Activated T-cell treated with anti-CD3 and anti-CD28 coated beads, Interleukin-2, amount 50 U/mL, for 48 hours (primary cell): ENCODE measurements at regions not wholly inside any gene's neighbourhood (a gene's known extent, or its start where the extent isn't known, plus 50 kb on each side); places are given as distances from the start of the nearest gene placed in this dataset.
"Not testable (repeated sequence)": the region's sequence is repeated elsewhere in the genome, so short reads cannot be mapped to it uniquely, and the experiment has no call there.

Experiments used
- DNase-seq, 2 experiments: peaks; one replicate each; pipeline ENCODE4 v3.0.0-alpha.2; 2020

DNA sequence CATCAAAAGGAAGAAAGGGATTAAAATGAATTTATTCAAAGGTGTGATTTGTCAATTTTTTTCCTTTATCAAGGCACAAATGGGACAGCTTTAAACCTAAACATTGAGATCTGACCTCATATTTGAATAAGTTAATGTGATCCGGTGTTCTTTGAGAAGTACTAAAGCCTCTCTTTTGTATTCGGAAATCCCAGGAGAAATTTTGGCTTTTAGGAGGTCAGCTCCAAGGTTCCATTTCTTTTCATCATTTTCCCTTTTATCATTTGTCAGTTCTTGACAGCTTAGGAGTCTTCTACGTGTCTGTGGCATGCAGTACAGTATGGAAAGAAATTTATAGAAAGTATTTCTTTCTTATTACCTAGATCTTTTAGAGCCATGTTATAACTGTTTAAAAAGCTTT is 873.4 kb upstream of the CDH8 start:
- DNase-seq: no peak

DNA sequence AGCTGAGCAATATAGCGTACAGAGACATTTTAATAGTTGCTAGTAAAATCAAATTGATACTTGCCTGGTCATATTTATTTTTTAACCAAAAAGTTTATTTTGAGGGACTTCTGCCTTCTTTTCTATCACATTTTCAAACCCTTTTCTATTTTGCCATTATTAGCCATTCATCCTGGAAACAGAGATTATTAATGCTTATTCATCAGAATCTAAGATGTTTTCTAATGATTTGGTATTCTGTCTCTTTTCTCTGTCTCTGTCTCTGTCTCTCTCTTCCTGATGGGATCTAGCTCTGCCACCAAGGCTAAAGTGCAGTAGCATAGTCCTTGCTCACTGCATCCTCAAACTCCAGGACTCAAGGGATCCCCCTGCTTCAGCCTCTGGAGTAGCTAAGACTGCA is 871.3 kb upstream of the CDH8 start:
- DNase-seq: no peak

DNA sequence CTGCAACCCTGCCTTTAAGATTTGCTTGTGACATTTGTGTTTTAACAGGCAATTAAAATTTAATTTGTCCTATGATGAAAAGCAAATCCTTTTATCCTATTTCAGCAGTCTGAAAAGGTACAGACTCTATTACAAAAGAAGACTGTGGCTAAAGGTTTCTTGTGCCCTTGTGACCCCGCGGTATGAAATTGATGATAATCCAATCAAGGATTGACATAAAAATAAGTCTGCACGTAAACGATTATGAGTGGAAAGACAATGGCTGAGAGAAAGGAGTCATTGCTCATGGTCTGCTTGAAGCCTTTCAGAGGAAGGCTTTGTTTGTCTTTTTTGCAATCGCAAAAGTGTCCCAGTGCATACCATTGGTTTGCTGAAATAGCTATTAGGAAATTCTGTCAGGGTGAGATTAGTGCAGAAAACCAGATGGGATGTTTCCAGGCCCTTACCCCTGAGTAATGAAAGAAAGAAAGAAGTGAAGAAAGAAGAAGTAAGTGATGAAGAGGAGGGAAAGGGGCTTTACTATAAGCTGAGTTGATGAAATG is 867.8 kb upstream of the CDH8 start:
- no peak for DNase-seq

DNA sequence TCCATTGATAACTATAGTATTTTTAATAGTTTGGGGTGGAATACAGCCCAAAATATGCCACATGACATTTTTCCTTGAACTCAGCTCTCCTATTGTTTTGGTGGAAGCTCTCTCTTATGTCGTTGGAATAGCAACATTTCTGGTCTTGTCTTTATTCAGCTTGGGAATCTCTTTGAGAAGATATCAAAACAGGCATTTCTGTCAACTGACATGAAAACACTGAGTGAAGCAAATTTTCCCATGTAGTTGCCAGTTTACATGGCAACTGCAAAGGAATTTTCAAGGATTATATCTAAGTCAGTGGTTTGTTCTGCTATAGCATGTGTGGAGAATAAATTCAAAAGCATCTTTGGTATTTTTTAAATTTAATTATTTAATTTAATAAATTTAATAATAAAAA is 863.5 kb upstream of the CDH8 start:
- no peak for DNase-seq

DNA sequence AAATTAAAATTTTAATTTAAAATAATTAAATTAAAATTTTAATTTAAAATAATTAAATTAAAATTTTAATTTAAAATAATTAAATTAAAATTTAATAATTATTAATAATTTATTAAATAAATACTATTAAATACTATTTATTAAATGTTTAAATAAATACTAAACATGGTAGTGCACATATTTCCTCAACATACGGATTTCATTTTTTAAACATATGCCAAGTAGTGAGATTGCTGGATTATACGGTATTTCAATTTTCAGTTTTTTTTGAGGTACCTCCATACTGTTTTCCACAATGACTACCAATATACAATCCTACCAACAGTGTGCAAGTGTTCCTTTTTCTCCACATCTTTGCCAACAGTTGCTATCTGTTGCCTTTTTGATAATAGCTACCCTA is 852.9 kb upstream of the CDH8 start:
- no peak for DNase-seq

DNA sequence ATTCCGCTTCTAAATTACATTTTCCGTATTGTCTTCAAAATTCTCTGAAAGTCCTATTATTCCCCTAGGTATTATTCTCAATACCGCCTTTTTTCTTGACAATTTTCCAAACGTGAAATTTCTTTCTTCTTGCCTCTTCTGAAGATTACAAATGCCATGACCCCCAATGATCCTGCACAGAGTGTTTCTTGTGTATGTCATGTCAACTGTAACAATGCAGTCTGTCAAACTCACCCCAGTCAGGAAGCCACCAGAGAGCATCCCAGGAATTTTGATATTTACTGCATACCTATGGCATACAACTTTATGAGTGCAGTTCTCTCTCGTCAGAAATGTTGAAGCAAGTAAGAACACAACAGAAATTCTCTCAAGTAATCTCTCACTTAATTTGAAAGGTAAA is 847.3 kb upstream of the CDH8 start:
- no peak for DNase-seq

DNA sequence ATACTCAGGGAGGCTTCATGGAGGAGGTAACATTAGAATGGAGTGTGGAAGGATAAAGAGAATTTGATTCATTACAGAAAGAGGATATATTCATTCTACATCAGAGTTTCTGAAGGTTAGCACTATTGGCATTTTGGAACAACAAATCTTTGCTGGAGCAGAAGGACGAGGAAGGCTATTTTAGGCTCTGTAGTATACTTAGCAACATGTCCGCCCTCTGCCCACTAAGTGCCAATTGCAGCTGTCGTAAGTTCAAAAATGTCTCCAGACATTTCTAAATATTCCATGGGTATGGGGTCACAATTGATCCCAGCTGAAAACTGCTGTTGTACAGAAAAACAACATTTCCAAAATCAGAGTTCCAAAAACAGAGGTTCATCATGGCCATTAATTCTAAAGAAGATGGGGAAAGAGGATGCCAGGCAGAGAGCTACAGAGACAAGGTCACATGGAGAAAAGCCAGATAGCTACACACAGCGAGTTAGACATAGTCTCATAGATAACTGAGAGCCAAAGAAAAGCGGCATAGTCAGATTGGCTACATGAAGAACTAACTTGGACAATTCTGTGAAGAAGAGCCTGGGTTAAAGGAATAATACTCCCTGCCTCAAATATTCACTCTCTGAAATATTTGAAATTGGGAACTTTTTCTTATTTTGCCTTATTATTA is 846.4 kb upstream of the CDH8 start:
- DNase-seq: no peak

DNA sequence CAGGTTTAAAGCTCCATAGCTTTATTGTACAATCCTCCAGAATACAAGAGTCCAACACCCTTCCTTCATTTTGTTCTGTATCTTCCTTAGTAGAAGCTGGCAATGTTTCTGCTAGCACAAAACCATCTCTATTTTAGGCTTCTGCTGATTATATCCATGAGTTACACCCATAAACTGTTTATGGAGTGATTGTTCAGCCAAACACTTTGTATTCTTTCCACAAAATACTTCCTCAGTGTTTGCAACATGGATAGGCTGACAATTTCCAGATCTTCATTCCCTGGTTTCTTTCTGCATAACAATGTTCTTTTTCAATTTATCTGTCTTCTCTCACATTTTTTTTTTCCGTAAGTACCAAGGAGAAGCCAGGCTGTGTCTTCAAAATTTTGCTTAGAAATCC is 839.9 kb upstream of the CDH8 start:
- DNase-seq: no peak

DNA sequence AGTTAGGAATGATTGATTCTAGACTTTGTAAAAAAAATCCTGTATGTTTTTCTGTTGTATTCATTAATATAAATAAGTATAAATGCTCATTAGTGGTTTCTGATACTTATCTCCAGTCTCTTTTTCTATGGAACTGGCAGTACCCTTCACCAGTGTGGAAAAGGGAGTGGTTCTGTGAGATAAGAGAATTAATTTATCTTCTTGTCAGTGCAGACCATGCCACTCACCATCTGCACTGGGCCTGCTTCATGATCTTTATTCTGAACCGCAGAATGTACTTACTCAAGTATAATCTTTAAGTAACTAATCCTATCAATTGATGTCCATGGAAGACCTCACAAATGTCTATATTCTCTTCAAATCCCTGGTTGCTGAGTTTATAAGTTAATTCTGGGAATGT is 836.1 kb upstream of the CDH8 start:
- DNase-seq: no peak

DNA sequence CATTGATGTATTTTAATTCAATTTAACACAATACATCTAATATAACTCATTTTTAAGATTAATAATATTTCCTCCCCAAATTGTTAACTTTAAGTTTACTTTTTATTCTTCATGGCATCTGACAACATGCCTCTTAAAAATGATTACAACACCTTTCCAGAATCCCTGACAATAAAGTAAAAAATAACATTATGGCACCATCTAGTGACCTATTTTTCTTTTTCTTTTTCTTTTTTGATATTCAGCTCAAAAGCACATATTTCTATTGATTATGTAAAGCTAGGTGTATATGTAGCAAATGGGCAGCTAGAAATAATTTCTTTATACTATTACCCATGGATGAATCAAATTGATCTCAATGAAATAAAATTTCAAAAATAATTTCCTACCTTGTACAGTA is 834.3 kb upstream of the CDH8 start:
- DNase-seq: no peak

DNA sequence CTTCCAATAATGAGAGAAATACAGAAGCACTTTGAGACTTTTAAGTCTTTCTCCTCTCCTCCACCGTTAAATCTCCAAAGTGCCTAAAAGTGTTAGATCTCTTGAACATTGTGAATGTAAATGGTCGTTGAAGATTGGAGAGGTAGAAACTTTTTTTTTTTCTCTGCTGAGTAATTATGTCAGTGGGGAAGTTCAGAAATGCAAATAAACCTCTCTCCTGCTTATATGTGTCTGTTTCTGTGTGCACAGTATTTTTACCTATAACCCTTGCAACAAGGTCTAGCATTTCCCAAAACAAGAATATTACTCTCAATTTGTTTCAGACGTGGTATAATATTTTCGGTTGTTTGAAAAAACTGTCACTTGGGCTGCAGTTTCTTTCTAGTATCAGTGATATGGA is 833.6 kb upstream of the CDH8 start:
- no peak for DNase-seq

DNA sequence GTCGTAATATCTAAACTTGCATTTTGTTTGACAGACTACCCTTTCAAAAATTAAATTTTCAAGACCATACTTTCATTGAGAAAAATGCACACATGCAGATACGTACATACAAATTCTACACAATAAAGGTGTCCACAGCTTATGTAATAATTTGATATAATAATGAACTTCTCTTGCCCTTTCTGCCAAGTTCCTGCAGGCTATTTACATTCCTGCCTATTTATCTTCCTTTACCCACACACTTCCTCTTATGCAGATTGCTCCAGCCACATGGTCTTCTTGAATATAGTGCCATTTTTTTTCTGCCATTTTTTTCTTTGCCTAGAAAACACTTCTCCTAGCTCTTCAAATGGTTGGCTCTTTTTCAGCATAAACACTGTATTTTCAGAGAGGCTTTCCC is 826.9 kb upstream of the CDH8 start:
- no peak for DNase-seq

DNA sequence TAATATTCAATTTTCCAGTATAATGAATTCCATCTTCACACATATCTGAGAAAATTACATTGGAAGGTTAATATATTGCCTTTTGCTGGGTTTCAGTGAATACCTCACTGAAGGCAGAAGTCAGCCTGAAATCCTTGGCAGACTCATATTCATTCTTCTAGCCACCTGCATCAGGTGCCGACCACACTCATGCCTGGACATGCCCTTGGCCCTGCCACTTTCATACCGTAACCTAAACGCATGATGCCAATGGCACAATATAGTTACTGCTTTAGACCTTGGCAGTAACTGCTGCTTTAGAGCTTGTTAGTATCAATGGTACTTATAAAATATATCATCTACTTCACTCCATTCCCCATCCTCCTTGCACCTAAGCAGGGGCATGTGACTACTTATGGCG is 817.6 kb upstream of the CDH8 start:
- DNase-seq: no peak

DNA sequence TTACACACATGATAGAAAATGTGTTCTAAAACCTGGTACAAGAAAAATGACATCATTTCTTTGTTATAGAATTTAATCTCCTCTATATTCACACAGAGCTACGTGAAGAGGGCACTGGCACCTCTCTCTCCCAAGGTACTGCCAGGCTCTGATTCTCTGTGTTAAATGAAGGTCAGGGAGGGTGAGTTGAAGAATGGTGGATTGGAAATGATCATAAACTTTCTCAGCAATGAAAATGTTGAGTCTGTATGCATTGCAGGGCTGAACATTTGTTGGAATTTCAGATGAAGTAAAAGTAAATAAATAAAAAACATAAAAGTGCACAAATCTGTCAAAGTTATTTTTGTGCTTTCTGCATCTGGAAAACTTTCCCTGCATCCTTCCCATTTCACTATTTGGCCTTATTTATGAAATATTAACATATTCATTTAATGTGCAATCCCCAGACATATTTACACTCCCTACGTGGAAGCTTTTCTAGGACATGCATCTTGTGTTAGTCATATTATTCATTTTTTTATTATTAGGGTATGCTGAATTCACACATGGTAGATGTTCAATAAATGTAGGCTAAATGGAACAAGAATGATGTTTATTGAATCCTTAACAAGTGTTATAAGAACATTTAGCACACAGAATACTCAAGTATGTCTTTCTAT is 810.3 kb upstream of the CDH8 start:
- DNase-seq: no peak

DNA sequence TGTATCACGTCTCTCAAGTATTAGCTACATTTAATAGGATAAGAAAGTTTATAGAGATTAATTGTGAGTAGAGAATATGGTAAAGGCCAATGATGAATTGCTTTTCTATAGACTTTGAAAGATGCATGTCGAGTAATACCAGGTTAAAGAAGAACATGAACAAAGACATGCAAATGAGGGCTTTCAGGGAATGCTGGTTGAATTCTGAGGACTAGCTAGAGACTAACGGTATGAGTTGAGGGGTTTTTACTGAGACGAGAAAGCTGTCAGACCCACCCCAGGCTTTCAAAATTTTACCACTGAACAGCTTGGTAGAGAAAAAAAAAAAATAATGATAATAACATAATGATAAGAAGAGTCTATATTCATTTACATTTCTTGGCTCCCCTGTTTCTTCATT is 796.0 kb upstream of the CDH8 start:
- no peak for DNase-seq

DNA sequence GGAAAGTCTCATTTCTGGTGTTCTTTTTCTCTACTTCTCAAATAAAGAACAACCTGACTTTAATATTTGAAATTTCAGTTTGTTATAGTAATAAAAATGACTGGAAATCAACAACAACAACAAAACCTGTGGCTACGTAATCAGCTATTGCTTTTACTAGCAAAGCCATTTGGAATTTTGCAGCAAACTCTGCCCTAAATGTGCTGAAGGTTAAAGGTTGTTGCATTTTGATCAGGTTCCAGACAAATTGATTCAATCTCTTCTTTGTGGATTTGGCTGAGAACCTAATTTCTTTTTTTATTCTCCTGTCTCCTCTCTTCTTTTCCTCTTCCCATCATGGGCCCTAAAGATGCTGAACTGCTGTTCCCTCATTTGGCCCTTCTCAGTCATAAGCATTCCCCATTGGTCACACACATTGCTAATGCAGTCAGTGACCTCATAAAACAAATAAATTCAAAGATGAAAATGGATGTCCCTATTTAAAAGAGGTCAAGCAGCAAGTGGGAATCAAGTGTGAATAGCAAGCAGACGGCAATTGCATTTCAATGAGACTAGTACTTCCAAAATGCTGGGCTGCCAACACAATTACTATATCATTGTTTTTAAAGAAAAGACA is 795.1 kb upstream of the CDH8 start:
- no peak for DNase-seq

DNA sequence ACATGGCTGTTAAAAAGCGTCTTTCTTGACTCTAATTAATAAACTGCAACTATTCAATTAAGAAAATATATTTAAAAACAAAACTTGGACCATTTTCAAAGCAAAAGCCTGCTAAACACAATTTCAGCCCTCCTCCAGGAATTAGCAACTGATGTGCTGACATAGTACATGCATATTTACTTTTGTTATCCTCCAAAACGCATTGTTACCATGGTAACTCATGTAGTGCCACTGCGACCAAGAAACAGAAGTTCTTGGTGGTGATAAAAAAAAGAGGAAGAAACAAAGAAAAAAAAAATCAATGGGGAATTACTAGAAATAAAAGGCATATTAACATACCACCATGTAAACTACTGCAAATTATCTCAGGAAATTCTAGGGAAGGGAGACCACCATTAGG is 793.4 kb upstream of the CDH8 start:
- no peak for DNase-seq

DNA sequence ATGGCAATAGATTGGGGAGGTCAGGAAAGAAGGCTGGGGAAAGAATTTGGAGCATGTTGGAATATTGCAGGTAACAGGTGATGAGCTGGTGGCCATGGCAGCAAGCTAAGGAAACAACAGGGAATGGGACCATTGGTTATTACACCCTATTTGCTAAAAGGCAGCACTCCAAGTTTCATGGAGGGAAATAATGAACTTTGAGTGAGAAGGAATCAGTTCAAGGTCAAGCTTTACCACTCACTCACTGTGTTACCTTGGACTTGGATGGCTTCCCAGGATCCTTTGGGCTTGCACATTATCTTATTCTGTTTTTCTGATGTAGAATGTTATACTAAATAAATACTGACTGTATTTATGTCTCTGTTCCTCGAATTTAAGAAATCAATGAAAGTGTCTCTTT is 792.8 kb upstream of the CDH8 start:
- no peak for DNase-seq

DNA sequence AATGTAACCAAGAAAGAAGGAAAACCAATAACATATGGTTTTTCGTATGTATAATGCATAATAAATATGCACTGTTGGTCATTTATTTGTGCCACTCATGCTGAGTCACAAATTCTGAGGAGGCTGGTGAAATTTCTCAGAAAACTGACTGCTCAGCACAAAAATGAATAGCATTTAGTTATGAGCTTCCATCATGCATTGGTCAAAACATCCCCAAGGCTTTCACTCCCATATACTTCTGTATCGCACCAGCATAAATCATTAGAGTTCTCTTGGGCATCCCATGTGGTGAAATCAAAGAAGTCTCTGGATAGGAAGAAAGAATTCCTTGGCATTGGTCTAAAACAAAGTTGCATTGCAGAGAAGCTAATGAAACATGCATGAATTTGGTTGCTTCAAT is 785.6 kb upstream of the CDH8 start:
- no peak for DNase-seq

DNA sequence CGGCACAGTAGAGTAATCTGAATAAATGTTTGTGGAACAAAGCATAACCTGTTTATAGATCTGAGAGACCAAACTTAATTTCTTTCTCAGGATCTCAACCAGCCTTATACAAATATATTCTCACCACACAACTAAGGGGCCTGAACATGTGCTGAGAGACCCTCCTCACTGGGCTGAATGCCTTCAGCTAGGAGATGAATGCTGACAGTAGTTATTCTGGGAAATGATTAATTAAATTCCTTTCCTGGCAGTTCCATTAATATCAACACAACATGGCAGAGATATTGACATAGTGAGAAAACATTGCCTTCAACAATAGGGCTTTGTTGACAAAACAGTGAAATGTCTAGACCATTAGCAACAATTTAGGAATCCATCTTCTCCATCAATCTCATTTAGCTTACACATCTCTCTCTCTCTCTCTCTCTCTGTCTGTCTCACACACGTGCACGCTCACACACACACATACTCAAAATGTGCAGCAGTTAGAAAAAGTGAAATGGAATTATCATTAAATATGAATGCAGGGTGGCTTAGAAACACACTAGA is 780.8 kb upstream of the CDH8 start:
- DNase-seq: no peak

DNA sequence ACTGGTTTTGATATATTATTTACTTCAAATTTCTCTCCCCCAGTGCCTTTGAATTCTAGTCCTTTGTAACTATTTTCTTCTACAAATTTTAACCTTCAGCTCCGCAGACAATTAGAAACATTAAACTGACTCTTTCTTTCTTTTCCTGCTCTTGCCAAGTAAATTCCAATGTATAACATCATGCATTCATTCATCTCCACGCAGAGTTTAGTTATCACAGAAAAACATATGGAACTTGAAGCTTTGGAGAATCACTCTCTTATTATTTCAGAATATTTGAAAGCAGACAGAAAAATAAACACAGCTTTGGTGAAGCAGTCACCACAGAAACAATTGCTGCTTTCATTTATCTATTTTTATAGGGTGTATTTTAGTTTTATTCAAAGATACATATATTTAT is 778.7 kb upstream of the CDH8 start:
- no peak for DNase-seq

DNA sequence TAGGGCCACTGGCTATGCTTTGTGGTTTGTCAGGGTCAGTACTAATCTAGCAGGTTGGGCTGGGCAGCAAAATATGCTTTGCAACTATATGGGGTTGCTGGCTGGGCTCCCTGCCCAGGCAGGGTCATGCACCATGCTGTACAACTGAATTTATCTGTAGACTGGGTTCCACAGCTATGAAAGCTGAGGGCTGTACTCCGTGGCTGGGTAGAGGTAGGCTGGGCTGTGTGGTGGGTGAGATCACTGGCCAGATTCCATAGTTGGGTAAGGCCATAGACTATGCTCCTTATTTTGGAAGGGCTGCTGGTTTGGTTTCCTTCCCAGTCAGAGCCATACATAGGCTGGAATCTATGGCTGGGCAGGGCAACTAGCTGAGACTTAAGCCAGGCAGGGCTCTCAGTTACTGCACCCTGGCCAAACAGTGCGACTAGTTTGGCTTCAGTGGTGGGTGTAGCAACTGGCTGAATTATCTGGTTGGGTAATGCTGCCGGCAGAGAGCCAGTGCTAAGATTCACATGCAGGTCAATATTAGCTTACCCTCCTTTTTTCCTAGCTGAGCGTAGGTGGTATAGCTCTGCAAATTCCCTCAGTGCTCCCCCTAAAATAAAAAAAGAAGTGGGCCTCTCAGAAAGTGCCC is 769.1 kb upstream of the CDH8 start:
- no peak for DNase-seq

DNA sequence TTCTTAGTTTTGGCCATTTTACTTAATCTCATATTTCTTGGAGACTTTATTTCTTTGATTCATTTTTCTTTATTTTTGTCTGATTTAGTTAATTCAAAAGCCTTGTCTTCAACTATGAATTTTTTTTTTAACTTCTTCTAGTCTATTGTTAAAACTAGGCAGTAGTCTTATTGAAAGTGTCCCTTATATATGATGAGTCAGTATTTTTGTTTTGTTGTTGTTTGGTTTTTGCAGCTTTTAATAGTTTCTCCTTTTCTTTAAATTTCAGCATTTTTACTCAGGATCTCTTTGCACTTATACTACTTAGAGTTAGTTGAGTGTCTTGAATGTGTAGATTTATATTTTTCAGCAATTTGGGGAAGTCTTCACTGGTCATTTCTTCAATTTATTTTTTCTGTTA is 758.5 kb upstream of the CDH8 start:
- no peak for DNase-seq

DNA sequence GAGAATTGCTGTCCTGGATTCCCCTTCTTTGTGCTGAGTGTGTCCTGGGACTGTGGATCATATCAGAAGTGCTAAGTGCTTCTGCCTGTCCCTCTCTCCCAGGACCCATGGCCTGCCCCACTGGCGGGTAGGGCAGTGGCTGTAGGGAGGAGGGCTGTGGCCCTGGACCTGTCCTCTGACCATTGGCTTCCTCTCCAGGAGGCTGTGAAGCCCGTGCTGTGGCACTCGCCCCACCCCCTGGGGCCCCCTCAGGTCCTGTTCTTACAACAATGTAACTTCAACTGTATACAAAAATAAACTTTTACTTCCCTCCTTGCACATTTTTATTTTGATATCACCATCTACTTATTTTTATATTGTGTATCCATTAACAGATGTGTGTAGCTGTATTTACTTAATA is 743.8 kb upstream of the CDH8 start:
- DNase-seq: not testable (repeated sequence)
